ENCODE measurements at regions not wholly inside any gene's neighbourhood (a gene's known extent, or its start where the extent isn't known, plus 50 kb on each side); places are given as distances from the start of the nearest gene placed in this dataset.
"Not testable (repeated sequence)": the region's sequence is repeated elsewhere in the genome, so short reads cannot be mapped to it uniquely, and the experiment has no call there.

GRCh38 chr1:213676736-213677135, 311.0 kb upstream of the PROX1 start:
- FAIRE-seq: no peak

GRCh38 chr1:213678348-213678747, 309.4 kb upstream of the PROX1 start:
- no peak for FAIRE-seq
- no peak for DNase-seq (ENCODE audit: low spot score)

More at GRCh38 chr1:213676736-213677135, 311.0 kb upstream of the PROX1 start:
- no peak for DNase-seq (ENCODE audit: low spot score)

- FAIRE-seq: no peak
- no peak for DNase-seq (ENCODE audit: low spot score)
These were observed 309.0 kb upstream of the PROX1 start for GRCh38 chr1:213678753-213679152.

GRCh38 chr1:213679153-213679552, 308.6 kb upstream of the PROX1 start:
- FAIRE-seq (no peak), DNase-seq (ENCODE audit: low spot score) (no peak)

GRCh38 chr1:213680677-213681325, 307.0 kb upstream of the PROX1 start:
- FAIRE-seq (no peak), DNase-seq (ENCODE audit: low spot score) (no peak)

- no peak for FAIRE-seq
These were observed 305.9 kb upstream of the PROX1 start for GRCh38 chr1:213681788-213682340.

GRCh38 chr1:213683529-213683928, 304.2 kb upstream of the PROX1 start:
- DNase-seq (ENCODE audit: low spot score) (no peak), FAIRE-seq (no peak)

More at GRCh38 chr1:213681788-213682340, 305.9 kb upstream of the PROX1 start:
- no peak for DNase-seq (ENCODE audit: low spot score)

GRCh38 chr1:213684454-213684853, 303.3 kb upstream of the PROX1 start:
- DNase-seq (ENCODE audit: low spot score): no peak

GRCh38 chr1:213685992-213686582, 301.7 kb upstream of the PROX1 start:
- FAIRE-seq: no peak

More at GRCh38 chr1:213684454-213684853, 303.3 kb upstream of the PROX1 start:
- FAIRE-seq: no peak

GRCh38 chr1:213686983-213687382, 300.8 kb upstream of the PROX1 start:
- DNase-seq (ENCODE audit: low spot score) (no peak), FAIRE-seq (no peak)

More at GRCh38 chr1:213685992-213686582, 301.7 kb upstream of the PROX1 start:
- no peak for DNase-seq (ENCODE audit: low spot score)

- no peak for FAIRE-seq
- DNase-seq (ENCODE audit: low spot score): no peak
These were observed 299.9 kb upstream of the PROX1 start for GRCh38 chr1:213687832-213688231.

- FAIRE-seq: no peak
- DNase-seq (ENCODE audit: low spot score): no peak
These were observed 299.1 kb upstream of the PROX1 start for GRCh38 chr1:213688655-213689054.

- no peak for DNase-seq (ENCODE audit: low spot score)
These were observed 298.5 kb upstream of the PROX1 start for GRCh38 chr1:213689260-213689659.

GRCh38 chr1:213690341-213690917, 297.3 kb upstream of the PROX1 start:
- FAIRE-seq: no peak

More at GRCh38 chr1:213689260-213689659, 298.5 kb upstream of the PROX1 start:
- FAIRE-seq: no peak

GRCh38 chr1:213692321-213692720, 295.5 kb upstream of the PROX1 start:
- DNase-seq (ENCODE audit: low spot score): no peak
- FAIRE-seq: no peak

More at GRCh38 chr1:213690341-213690917, 297.3 kb upstream of the PROX1 start:
- no peak for DNase-seq (ENCODE audit: low spot score)

GRCh38 chr1:213693864-213694263, 293.9 kb upstream of the PROX1 start:
- DNase-seq (ENCODE audit: low spot score): no peak
- FAIRE-seq: no peak

GRCh38 chr1:213697192-213697802, 290.5 kb upstream of the PROX1 start:
- FAIRE-seq: no peak
- no peak for DNase-seq (ENCODE audit: low spot score)

- FAIRE-seq (no peak), DNase-seq (ENCODE audit: low spot score) (no peak)
These were observed 289.6 kb upstream of the PROX1 start for GRCh38 chr1:213698092-213698702.

- DNase-seq (ENCODE audit: low spot score): no peak
- no peak for FAIRE-seq
These were observed 285.1 kb upstream of the PROX1 start for GRCh38 chr1:213702703-213703102.

GRCh38 chr1:213704941-213705340, 282.8 kb upstream of the PROX1 start:
- DNase-seq (ENCODE audit: low spot score) (no peak), FAIRE-seq (no peak)

GRCh38 chr1:213711833-213712490, 275.8 kb upstream of the PROX1 start:
- FAIRE-seq; DNase-seq (ENCODE audit: low spot score): not testable (repeated sequence)

All from urothelium cell line (cell line).